Brain microvascular endothelial cell (primary cell): ENCODE measurements at regions not wholly inside any gene's neighbourhood (a gene's known extent, or its start where the extent isn't known, plus 50 kb on each side); places are given as distances from the start of the nearest gene placed in this dataset.

Experiments used
- DNase-seq: peaks from one replicate; pipeline ENCODE4 v3.0.0-alpha.2; 2020
- H3K27ac ChIP-seq: fragments of 250-450 bp; sonication (Bioruptor Pico); 2 replicates; pipeline ENCODE4 v1.5.1; 2020; ENCODE audit warnings: mild to moderate bottlenecking, moderate library complexity
- H3K27me3 ChIP-seq: fragments of 250-450 bp; sonication (Bioruptor Pico); replicated peaks from 2 replicates; pipeline ENCODE4 v1.5.1; 2020; ENCODE audit warnings: mild to moderate bottlenecking
- H3K36me3 ChIP-seq: fragments of 250-450 bp; sonication (Bioruptor Pico); replicated peaks from 2 replicates; pipeline ENCODE4 v1.5.1; 2020; ENCODE audit warnings: mild to moderate bottlenecking
- H3K4me3 ChIP-seq: 2 replicates; pipeline ENCODE4 v1.5.1; 2011; ENCODE audit warnings: low read depth, mild to moderate bottlenecking, control low read depth, low read length, moderate library complexity
- in situ Hi-C: cut with HindIII; loops from 2 replicates; pipeline ENCODE4 v1.10.0; 2017; ENCODE audit warnings: low sequenced_read_pairs, low pct_ligation_motif_present
- TF ChIP-seq, protein P1 (sequence below): IDR thresholded peaks from 2 replicates; pipeline ENCODE4 v1.5.1; 2011; ENCODE audit warnings: low read depth, mild to moderate bottlenecking, moderate library complexity, low read length, control low read depth, inconsistent platforms; ENCODE audit errors: missing control alignments

DNA sequence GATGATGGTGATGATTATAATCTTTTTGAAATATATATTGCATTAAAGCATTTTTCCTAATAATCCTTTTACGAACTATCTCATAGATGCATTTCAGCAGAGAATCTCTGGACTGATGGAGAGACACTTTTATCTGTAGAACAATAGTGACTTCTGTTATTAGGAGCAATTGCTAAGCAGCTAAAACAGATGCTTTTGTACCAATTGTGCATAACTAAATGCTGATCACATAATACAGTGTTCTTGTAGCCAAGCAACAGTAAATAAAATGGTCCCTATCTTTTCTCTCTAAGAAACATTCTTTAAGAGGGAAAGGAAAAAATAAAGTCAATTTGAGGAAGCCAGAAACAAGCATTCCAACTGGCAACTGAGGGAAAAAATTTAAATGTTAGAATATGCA lies 405.8 kb upstream of the GOLIM4 start:
- DNase-seq = no peak
- Histone ChIP-seq H3K4me3 (no peak overlapping the region), H3K27me3 (no peaks in the 10 kb centered on the region), H3K27ac (no peak overlapping the region), H3K36me3 (no peaks in the 10 kb centered on the region)
- TF ChIP-seq, protein P1, sequence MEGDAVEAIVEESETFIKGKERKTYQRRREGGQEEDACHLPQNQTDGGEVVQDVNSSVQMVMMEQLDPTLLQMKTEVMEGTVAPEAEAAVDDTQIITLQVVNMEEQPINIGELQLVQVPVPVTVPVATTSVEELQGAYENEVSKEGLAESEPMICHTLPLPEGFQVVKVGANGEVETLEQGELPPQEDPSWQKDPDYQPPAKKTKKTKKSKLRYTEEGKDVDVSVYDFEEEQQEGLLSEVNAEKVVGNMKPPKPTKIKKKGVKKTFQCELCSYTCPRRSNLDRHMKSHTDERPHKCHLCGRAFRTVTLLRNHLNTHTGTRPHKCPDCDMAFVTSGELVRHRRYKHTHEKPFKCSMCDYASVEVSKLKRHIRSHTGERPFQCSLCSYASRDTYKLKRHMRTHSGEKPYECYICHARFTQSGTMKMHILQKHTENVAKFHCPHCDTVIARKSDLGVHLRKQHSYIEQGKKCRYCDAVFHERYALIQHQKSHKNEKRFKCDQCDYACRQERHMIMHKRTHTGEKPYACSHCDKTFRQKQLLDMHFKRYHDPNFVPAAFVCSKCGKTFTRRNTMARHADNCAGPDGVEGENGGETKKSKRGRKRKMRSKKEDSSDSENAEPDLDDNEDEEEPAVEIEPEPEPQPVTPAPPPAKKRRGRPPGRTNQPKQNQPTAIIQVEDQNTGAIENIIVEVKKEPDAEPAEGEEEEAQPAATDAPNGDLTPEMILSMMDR = no peak
- in situ Hi-C loops = no loop called here

DNA sequence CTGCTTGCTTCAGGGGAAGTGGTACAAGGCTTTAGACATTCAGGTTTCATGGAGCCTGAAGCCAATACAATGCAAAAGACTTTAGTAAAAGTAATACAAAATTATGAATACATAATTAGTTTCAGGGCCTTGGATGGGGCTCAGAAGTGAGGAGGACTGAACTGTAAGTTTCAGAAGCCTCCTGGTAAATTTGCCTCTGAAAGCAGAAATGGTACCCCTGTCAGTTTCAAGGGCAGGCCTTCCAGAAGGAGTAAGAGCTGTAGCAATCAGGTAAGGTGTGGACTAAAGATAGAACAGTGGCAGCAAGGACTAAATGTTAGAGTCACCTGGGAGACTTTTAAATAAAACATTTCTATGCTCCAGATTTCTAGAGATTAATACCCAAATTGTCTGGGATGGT lies 402.5 kb upstream of the GOLIM4 start:
- H3K27me3 ChIP-seq = no peaks in the 10 kb centered on the region
- no peak overlapping the region for H3K4me3 ChIP-seq
- H3K36me3 ChIP-seq = no peaks in the 10 kb centered on the region
- TF ChIP-seq, protein P1 = no peak
- in situ Hi-C loops = no loop called here
- DNase-seq = no peak
- no peak overlapping the region for H3K27ac ChIP-seq

DNA sequence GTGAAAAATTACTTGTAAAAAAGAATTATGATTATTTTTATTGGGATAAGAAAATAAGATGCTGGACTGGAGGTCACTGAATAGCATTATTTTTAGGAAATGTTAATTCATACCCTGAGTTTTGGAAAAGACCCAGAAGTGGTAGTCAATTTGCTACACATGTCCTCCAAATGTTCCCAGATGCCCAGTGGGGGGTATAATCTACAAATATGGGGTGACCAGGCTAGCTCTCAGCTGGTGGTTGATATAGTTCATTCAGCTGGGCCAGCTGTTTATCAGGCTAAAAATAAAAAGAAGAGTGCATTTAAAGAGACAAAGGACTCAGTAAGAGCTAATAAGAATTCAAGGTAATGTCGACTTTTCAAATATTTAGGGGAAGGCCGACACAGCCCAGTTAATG lies 402.0 kb upstream of the GOLIM4 start:
- in situ Hi-C loops = no loop called here
- no peaks in the 10 kb centered on the region for H3K27me3 ChIP-seq
- TF ChIP-seq, protein P1 = no peak
- no peak for DNase-seq
- H3K4me3 ChIP-seq = no peak overlapping the region
- no peak overlapping the region for H3K27ac ChIP-seq
- H3K36me3 ChIP-seq = no peaks in the 10 kb centered on the region

DNA sequence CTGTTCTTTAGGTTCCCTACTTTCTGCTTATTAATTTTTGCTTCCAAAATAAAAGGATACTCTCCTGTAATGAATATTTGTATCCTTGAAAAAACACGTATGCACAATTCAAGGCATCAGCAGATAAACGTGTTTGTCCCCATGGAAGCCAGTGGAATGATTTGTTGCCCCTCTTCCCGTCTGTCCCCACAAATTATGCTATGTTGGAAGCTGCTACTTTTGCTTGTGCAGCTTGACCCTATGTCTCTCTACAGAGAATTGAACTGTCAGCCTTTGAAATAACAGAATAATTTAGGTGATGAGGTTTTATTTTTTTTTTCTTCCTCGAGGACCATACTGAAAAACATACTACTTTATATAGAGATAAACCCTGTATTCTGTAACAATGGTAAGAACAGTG lies 401.5 kb upstream of the GOLIM4 start:
- Histone ChIP-seq H3K4me3 (no peak overlapping the region), H3K36me3 (no peaks in the 10 kb centered on the region), H3K27me3 (no peaks in the 10 kb centered on the region), H3K27ac (no peak overlapping the region)
- DNase-seq = no peak
- TF ChIP-seq, protein P1 = no peak
- in situ Hi-C loops = no loop called here

DNA sequence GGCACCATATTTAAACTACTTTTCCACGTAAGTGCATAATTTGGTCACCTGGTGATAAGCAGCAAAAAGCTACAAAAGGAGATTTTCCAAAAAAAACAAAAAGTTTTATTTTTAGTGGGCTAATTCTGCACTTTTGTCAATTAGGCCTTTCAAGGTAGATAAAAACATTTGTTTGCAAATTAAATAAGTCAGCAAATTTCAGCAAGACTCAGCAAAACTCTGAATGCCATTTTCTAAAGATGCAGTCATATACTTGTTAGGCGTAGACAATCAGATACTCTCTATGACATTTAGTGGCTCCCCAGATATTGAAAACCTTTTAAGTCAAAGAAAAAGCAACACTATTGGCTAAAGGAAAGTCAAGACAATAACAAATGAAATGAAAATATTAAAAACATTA lies 400.2 kb upstream of the GOLIM4 start:
- no peaks in the 10 kb centered on the region for H3K27me3 ChIP-seq
- H3K36me3 ChIP-seq = no peaks in the 10 kb centered on the region
- no peak overlapping the region for H3K27ac ChIP-seq
- TF ChIP-seq, protein P1 = no peak
- in situ Hi-C loops = no loop called here
- no peak overlapping the region for H3K4me3 ChIP-seq
- DNase-seq = no peak

DNA sequence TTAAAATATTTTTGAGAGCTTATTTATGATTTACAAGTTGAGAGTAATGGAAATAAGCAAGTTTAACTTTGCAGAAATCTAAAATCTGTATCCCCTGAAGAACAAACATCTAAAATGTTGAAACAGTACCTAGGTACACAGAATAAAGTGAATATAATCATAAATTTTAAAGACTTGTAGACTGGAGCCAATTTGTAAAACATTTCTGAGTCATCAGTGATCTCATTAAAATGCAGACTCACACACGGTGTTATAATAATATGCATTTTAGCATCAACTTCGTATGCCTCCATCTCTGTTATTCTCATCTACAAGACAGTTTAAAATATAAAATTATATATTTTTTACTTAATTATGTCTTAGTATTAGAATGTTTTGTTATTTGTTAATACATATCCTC lies 399.5 kb upstream of the GOLIM4 start:
- Histone ChIP-seq H3K4me3 (no peak overlapping the region), H3K27me3 (no peaks in the 10 kb centered on the region), H3K27ac (no peak overlapping the region), H3K36me3 (no peaks in the 10 kb centered on the region)
- DNase-seq = no peak
- in situ Hi-C loops = no loop called here
- TF ChIP-seq, protein P1 = no peak
